WERI-Rb-1 (cell line): ENCODE measurements at regions not wholly inside any gene's neighbourhood (a gene's known extent, or its start where the extent isn't known, plus 50 kb on each side); places are given as distances from the start of the nearest gene placed in this dataset.

ENCODE experiments used
- DNase-seq: peaks from one replicate; pipeline ENCODE4 v3.0.0-alpha.2; 2020
- H3K27ac ChIP-seq: fragments of 250-450 bp; sonication (Bioruptor Pico); 2 replicates; pipeline ENCODE4 v1.5.1; 2020; ENCODE audit warnings: mild to moderate bottlenecking, moderate library complexity
- H3K27me3 ChIP-seq: fragments of 250-450 bp; sonication (Bioruptor Pico); 2 replicates; pipeline ENCODE4 v1.5.1; 2021; ENCODE audit warnings: mild to moderate bottlenecking, low read depth, moderate library complexity; ENCODE audit not compliant: insufficient read depth, severe bottlenecking
- H3K36me3 ChIP-seq: fragments of 250-450 bp; sonication (Bioruptor Pico); 2 replicates; pipeline ENCODE4 v1.5.1; 2020; ENCODE audit warnings: mild to moderate bottlenecking, moderate library complexity
- H3K4me3 ChIP-seq: 2 replicates; pipeline ENCODE4 v1.5.1; 2011; ENCODE audit warnings: low read depth, mild to moderate bottlenecking, control low read depth, low read length
- H3K9me3 ChIP-seq: fragments of 250-450 bp; sonication (Bioruptor Pico); 2 replicates; pipeline ENCODE4 v1.5.1; 2021; ENCODE audit warnings: mild to moderate bottlenecking, moderate library complexity; ENCODE audit not compliant: severe bottlenecking
- TF ChIP-seq, protein P1 (sequence below): IDR thresholded peaks from 2 replicates; pipeline ENCODE4 v1.5.1; 2011; ENCODE audit warnings: low read depth, mild to moderate bottlenecking, control low read depth, inconsistent platforms, low read length

DNA sequence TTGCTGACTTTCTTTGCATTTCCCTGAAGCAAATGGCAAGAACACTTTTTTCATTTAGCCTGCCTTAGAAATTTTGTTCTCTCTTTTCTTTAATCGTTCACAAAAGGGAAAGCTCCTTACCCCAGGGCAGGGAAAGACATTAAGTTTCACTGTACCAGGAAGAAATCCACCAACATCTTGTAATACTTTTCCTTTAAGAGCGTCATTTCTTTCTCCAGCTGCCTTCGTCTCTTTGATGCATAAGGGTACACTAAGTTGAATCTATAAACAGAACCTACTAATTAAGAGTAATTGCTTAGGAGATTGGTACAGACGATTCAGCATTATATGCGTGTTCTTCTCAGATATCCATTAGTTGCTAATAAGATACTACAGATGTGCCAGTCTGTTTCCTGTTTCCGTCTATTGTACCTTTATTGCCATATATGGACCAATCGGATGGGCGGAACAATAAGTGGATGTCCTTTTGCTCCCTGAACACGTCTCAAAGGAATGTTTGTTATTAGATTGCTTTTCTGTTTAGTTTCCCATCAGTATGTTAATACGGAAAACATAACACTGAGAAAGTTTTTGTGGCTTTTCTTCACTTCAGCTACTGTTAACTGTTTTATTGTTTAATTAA is 276.7 kb upstream of the RARB start:
- no peaks in the 10 kb centered on the region for H3K27me3 ChIP-seq
- H3K27ac ChIP-seq: no peak overlapping the region
- no peak for DNase-seq
- no peaks in the 10 kb centered on the region for H3K36me3 ChIP-seq
- TF ChIP-seq, protein P1, sequence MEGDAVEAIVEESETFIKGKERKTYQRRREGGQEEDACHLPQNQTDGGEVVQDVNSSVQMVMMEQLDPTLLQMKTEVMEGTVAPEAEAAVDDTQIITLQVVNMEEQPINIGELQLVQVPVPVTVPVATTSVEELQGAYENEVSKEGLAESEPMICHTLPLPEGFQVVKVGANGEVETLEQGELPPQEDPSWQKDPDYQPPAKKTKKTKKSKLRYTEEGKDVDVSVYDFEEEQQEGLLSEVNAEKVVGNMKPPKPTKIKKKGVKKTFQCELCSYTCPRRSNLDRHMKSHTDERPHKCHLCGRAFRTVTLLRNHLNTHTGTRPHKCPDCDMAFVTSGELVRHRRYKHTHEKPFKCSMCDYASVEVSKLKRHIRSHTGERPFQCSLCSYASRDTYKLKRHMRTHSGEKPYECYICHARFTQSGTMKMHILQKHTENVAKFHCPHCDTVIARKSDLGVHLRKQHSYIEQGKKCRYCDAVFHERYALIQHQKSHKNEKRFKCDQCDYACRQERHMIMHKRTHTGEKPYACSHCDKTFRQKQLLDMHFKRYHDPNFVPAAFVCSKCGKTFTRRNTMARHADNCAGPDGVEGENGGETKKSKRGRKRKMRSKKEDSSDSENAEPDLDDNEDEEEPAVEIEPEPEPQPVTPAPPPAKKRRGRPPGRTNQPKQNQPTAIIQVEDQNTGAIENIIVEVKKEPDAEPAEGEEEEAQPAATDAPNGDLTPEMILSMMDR: no peak
- no peaks in the 10 kb centered on the region for H3K9me3 ChIP-seq
- H3K4me3 ChIP-seq: no peak overlapping the region

DNA sequence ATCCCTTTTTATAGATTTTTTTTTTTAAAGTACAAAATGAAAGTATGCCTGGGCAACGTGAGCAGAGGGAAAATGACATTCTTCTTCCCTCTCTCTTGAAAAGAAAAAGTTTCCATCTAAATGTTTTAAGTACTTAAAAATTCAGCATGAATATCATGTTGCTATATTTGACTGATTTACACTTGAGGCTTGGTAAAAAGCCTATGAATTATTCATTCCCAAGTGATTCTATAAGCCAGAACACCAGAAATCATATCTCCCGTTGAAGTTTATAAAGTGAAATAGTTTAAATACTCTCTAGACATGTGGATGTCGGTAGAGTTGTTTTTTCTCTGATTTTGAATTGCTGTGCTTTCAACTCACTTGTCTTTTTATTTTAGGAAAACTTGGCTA is 276.2 kb upstream of the RARB start:
- H3K36me3 ChIP-seq: no peaks in the 10 kb centered on the region
- TF ChIP-seq, protein P1: no peak
- DNase-seq: no peak
- no peak overlapping the region for H3K4me3 ChIP-seq
- H3K27ac ChIP-seq: no peak overlapping the region
- no peaks in the 10 kb centered on the region for H3K27me3 ChIP-seq
- no peaks in the 10 kb centered on the region for H3K9me3 ChIP-seq

DNA sequence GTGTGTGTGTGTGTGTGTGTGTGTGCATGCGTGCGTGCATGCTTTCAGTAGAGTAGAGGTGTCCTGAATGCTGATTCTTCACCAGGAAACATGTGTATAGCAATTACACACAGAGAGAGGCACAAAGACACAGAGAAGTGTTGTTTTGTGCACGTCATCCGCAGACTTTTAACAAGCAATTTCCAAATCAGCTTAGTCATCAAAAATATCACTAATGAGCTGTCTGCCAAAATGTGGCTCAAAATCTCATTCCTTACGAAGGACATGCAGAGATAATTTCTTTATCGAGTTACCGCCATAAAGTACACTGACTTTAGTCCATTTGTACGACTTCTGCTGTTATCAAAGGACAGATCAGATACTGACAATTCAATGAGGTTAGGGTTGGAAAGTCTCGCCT is 274.9 kb upstream of the RARB start:
- DNase-seq: no peak
- Histone ChIP-seq H3K9me3 (no peaks in the 10 kb centered on the region), H3K4me3 (no peak overlapping the region), H3K36me3 (no peaks in the 10 kb centered on the region), H3K27me3 (no peaks in the 10 kb centered on the region), H3K27ac (no peak overlapping the region)
- TF ChIP-seq, protein P1: no peak

DNA sequence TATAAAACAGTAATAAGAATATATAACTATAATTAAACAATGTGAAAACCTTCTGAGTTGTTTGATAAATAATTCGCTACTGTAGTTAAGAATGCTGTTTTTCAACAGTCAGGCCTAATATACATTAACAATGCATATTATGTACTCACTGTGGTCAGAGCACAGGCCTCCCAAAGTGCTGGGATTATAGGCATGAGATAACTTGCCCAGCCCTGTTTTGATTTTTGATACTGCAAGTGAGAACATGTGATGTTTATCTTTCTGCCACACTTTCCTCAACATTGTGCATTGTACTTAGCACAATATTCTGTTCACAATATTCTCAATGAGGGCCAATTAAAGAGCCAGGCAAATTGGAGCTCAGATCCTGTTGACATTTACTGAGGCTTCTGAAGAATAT is 274.5 kb upstream of the RARB start:
- Histone ChIP-seq H3K27ac (no peak overlapping the region), H3K9me3 (no peaks in the 10 kb centered on the region), H3K27me3 (no peaks in the 10 kb centered on the region), H3K4me3 (no peak overlapping the region), H3K36me3 (no peaks in the 10 kb centered on the region)
- TF ChIP-seq, protein P1: no peak
- DNase-seq: no peak

DNA sequence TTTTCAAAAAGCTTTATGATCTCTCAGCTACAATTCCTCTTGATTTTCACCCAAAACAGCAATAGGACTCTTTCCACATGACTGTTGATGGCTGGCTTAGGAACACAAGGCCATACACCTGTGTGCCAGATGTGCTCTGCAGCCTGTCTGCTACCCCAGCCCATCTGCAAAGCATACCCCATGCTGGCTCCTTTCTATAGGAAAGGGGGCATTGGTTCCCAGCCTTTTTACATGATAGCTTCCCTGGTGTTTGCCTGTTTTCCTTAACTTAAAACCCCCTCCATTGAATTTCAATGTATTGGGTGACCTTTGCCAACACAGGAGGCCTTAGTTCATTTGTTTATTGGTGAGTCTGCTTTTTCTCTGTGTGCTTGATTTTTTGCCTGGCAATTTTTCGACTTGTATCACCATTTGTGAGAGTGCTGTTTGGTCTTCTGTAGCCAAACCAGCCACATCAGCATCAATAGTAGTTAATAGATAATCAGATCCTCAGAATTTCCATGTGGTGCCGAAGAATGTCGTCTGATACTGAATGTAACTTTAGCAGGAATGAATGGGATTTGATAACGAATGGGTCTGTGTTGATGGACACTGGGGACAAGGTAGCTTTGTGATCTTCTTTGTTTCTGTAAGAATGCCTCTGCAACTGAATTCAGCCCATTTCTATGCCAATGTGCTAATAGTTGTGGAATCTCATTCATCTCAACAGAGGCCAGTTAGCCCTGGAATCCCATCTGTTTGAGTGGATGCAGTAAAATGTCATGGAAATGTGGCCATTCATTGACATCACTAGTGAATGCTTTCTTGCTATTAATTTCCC is 272.2 kb upstream of the RARB start:
- H3K9me3 ChIP-seq: no peaks in the 10 kb centered on the region
- no peaks in the 10 kb centered on the region for H3K27me3 ChIP-seq
- TF ChIP-seq, protein P1: no peak
- no peak overlapping the region for H3K27ac ChIP-seq
- H3K36me3 ChIP-seq: no peaks in the 10 kb centered on the region
- no peak overlapping the region for H3K4me3 ChIP-seq
- DNase-seq: no peak
